ENCODE measurements at regions not wholly inside any gene's neighbourhood (a gene's known extent, or its start where the extent isn't known, plus 50 kb on each side); places are given as distances from the start of the nearest gene placed in this dataset.

GRCh38 chr15:72944565-72944964 lies 107.7 kb upstream of the NEO1 start:
- H3K4me3 ChIP-seq (ENCODE audit: control insufficient read depth, low read depth, low read length) = no peak overlapping the region
- TF ChIP-seq CTCF (conservative IDR thresholded peaks at IDR 0.05; ENCODE audit: control insufficient read depth, insufficient read depth, low read depth, low read length) = no peak
- DNase-seq (ENCODE audit: low read depth) = no peak

GRCh38 chr15:72940229-72940622 lies 112.0 kb upstream of the NEO1 start:
- H3K4me3 ChIP-seq (ENCODE audit: control insufficient read depth, low read depth, low read length) = no peak overlapping the region
- no peak for TF ChIP-seq CTCF (conservative IDR thresholded peaks at IDR 0.05; ENCODE audit: control insufficient read depth, insufficient read depth, low read depth, low read length)
- DNase-seq (ENCODE audit: low read depth) = no peak

GRCh38 chr15:72939514-72940228 lies 112.6 kb upstream of the NEO1 start:
- no peak for TF ChIP-seq CTCF (conservative IDR thresholded peaks at IDR 0.05; ENCODE audit: control insufficient read depth, insufficient read depth, low read depth, low read length)
- DNase-seq (ENCODE audit: low read depth) = no peak
- no peak overlapping the region for H3K4me3 ChIP-seq (ENCODE audit: control insufficient read depth, low read depth, low read length)

DNA sequence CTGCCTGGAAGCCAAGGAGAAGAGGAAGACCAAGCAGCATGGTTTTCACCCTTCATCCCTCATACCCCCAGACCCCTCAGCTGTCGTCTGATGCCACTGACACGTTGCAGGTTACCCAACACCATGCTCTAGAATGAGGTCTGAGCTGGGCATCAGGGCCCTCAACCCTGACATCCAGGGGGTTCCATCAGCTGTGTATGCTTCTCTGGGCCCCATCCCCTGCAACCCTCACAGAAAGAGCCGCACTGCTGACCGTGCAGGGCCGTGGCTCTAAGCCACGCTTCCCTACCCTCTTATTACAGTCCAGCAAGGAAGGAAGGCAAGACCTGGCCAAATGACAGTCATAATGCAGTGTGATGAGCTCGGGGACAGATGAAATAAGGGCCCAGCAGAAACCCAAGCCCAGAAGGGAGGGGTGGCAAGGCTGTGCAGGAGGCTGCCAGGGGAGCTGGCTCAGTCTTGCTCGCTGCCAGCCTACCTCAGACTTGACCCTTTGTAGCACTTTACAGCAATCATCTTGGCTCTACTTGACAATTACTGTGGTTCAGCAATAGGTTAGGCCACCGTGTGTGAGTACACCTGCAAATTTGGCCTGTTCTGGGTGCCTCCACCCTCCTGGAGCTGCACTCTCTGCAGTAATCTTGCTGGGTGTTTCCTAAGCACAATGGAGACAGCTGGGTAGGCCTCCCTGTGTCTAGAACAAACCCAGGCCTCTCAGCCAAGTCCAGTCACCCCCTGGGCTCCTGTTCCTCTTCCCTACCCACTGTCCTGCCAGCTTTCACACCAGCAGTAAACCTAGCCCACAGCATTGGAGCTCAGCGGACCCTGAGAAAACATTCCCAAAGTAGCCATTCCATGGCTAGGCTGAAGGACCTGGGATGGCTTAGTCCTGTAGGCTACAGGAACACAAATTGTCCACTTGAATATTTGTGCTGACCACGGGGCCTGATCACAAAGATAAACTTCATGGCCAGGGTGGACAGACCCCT lies 115.3 kb upstream of the NEO1 start:
- no peak for DNase-seq (ENCODE audit: low read depth)
- TF ChIP-seq CTCF (conservative IDR thresholded peaks at IDR 0.05; ENCODE audit: control insufficient read depth, insufficient read depth, low read depth, low read length) = no peak

DNA sequence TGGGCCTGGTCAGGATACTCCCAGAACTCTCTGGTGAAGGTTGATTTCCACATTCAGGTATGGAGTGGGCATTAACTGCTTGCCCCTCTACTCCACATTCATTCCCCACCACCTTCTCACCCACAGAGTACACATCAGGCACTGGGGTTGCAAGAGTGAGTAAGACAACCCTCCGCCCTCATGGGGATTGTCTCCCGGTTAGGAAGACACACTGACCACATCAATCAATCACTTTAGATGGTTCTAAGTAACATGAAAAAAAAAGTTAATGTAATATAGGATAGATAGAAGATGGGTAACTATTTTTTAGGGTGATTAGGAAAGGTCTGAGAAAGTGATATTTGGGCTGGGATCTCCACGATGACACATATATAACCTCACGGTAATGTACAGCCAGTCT lies 116.0 kb upstream of the NEO1 start:
- no peak for DNase-seq (ENCODE audit: low read depth)
- no peak overlapping the region for H3K4me3 ChIP-seq (ENCODE audit: control insufficient read depth, low read depth, low read length)
- TF ChIP-seq CTCF (conservative IDR thresholded peaks at IDR 0.05; ENCODE audit: control insufficient read depth, insufficient read depth, low read depth, low read length) = no peak

More for the DNA sequence above, 115.3 kb upstream of the NEO1 start:
- H3K4me3 ChIP-seq (ENCODE audit: control insufficient read depth, low read depth, low read length) = no peak overlapping the region

DNA sequence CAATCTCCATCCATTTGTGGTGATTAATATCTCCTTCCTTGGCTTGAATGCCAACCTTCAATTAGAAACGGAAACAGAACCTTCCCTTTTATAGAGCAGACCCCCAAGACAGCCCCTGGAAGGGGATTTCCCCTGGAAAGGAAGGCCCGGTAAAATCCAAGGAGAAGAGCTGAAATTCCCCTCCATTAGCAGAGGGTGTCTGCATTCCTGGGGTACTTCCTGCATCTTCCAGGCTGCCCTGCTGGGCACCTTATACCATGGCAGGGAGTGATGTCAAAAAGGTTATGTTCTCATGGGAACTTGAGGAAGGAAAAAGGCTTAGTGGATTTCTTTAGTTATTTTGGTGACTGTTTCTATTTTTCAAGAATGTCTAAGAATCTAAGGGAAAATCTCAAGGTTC lies 116.7 kb upstream of the NEO1 start:
- H3K4me3 ChIP-seq (ENCODE audit: control insufficient read depth, low read depth, low read length) = no peak overlapping the region
- TF ChIP-seq CTCF (conservative IDR thresholded peaks at IDR 0.05; ENCODE audit: control insufficient read depth, insufficient read depth, low read depth, low read length) = no peak
- DNase-seq (ENCODE audit: low read depth) = no peak
